HepG2 (cell line): ENCODE measurements at regions not wholly inside any gene's neighbourhood (a gene's known extent, or its start where the extent isn't known, plus 50 kb on each side); places are given as distances from the start of the nearest gene placed in this dataset.

Source experiments
- ATAC-seq: fragments of 200-7000 bp; cut with Tn5 transposase; 3 replicates; pipeline ENCODE4 v1.9.1; 2020; ENCODE audit warnings: mild to moderate bottlenecking, moderate library complexity
- BruUV-seq: library from RNA; stranded (reverse); fragments of 400-500 nt; replicated peaks from 2 replicates; lab custom pipeline; 2021; lab: Mats Ljungman, UMichigan
- CTCF ChIA-PET: fragments of 300-600 bp; formaldehyde crosslinking; extraction: SDS; loops from one replicate; lab custom pipeline; 2021; ENCODE audit warnings: low total read pairs, inconsistent platforms, low intra/inter-chr PET ratio; lab: Yijun Ruan, JAX
- POLR2A ChIA-PET: fragments of 350-600 bp; sonication (Branson Sonifier 250); formaldehyde crosslinking; loops from one replicate; lab custom pipeline; 2020; ENCODE audit warnings: antibody characterized with exemption, inconsistent platforms; lab: Yijun Ruan, JAX
- DNase-seq: peaks from one replicate; pipeline ENCODE4 v3.0.0-alpha.2; 2015; ENCODE audit warnings: low spot score
- FAIRE-seq: peaks from 3 replicates; lab custom pipeline; 2011; peaks lifted over from hg19 to GRCh38; lab: Jason Lieb, UNC
- H2AFZ ChIP-seq: one replicate; pipeline ENCODE4 v1.6.1; 2011; ENCODE audit warnings: low read length, inconsistent platforms
- H3K27ac ChIP-seq: fragments of 300-600 bp; 3 replicates; pipeline ENCODE4 v1.8.0; 2011; ENCODE audit warnings: mixed run types, mild to moderate bottlenecking, mixed read lengths, low read length, inconsistent platforms; ENCODE audit not compliant: insufficient read depth; ENCODE audit errors: extremely low read length
- H3K27me3 ChIP-seq, 2 experiments: fragments of 200-600 bp in 1 of 2; 2 replicates in 1 of 2; 3 replicates in 1 of 2; pipeline versions ENCODE4 v1.6.0 to v1.8.0; 2011; ENCODE audit warnings: low read length in 2 of 2, mild to moderate bottlenecking in 2 of 2, moderate library complexity in 2 of 2, inconsistent platforms in 1 of 2; ENCODE audit not compliant: insufficient read depth in 2 of 2, control insufficient read depth in 1 of 2
- H3K36me3 ChIP-seq, 2 experiments: fragments of 200-600 bp in 1 of 2; replicated peaks in 1 of 2; 2 replicates in 1 of 2; 3 replicates in 1 of 2; pipeline versions ENCODE4 v1.5.1 to v1.8.0; 2011; ENCODE audit warnings: low read length in 2 of 2, inconsistent platforms in 1 of 2; ENCODE audit not compliant: insufficient read depth in 2 of 2, control insufficient read depth in 1 of 2
- H3K4me1 ChIP-seq: 2 replicates; pipeline ENCODE4 v1.5.1; 2012; ENCODE audit warnings: low read length, inconsistent platforms; ENCODE audit not compliant: insufficient read depth
- H3K4me2 ChIP-seq: 2 replicates; pipeline ENCODE4 v1.6.0; 2011; ENCODE audit warnings: low read depth, low read length, inconsistent platforms
- H3K4me3 ChIP-seq, 3 experiments: fragments of 200-600 bp in 1 of 3; sonication (generic), shearing (Covaris generic) in 1 of 3; replicated peaks in 1 of 3; 2 replicates each; pipeline ENCODE4 v1.5.1; 2011 to 2016; ENCODE audit warnings: low read length in 3 of 3, inconsistent platforms in 2 of 3, low read depth in 2 of 3, mild to moderate bottlenecking in 2 of 3, control low read depth in 1 of 3, mixed read lengths in 1 of 3; ENCODE audit not compliant: insufficient read depth in 1 of 3
- H3K79me2 ChIP-seq: one replicate; pipeline ENCODE4 v1.6.1; 2011; ENCODE audit warnings: low read length, inconsistent platforms; ENCODE audit not compliant: insufficient read depth
- H3K9ac ChIP-seq: 2 replicates; pipeline ENCODE4 v1.6.0; 2011; ENCODE audit warnings: mild to moderate bottlenecking, low read depth, low read length, inconsistent platforms; ENCODE audit not compliant: insufficient read depth
- H3K9me3 ChIP-seq: 2 replicates; pipeline ENCODE4 v1.5.1; 2012; ENCODE audit warnings: mild to moderate bottlenecking, low read length
- H4K20me1 ChIP-seq: 2 replicates; pipeline ENCODE4 v1.6.0; 2011; ENCODE audit warnings: inconsistent platforms, mild to moderate bottlenecking, low read length, moderate library complexity; ENCODE audit not compliant: insufficient read depth
- EHMT2 ChIP-seq: fragments of 200-600 bp; sonication (generic); IDR thresholded peaks from 2 replicates; pipeline ENCODE4 v1.7.0; 2017; ENCODE audit warnings: antibody characterized with exemption, low read depth, low read length, borderline replicate concordance
- MAFF ChIP-seq: IDR thresholded peaks from 2 replicates; pipeline ENCODE4 v1.6.1; 2011; ENCODE audit warnings: low read depth, low read length, improper control_type of control experiment
- MAFK ChIP-seq, 2 experiments: IDR thresholded peaks in 1 of 2; conservative IDR thresholded peaks in 1 of 2; 2 replicates each; pipeline ENCODE4 v1.6.1; 2011; ENCODE audit warnings: improper control_type of control experiment in 2 of 2, low read length in 2 of 2
- PRDM10 ChIP-seq: sonication (generic); formaldehyde crosslinking; IDR thresholded peaks from 2 replicates; pipeline ENCODE4 v1.4.0; 2020; ENCODE audit warnings: low read depth, missing genetic modification reagents
- in situ Hi-C: cut with HindIII; loops from 2 replicates; pipeline ENCODE4 v1.10.0; 2017; ENCODE audit warnings: low pct_unique_long_range_greater_than_20kb; ENCODE audit not compliant: extremely low pct_ligation_motif_present
- intact Hi-C: fragments of 100-400 bp; cut with micrococcal nuclease; formaldehyde crosslinking; loops from one replicate; pipeline ENCODE4 v1.10.0; 2022; ENCODE audit not compliant: unreplicated experiment

GRCh38 chr3:59698091-59698490 lies 648.3 kb upstream of the CFAP20DC start (continued):
- no peak for TF ChIP-seq PRDM10

GRCh38 chr3:59696783-59697182 lies 647.0 kb upstream of the CFAP20DC start:
- ChIA-PET POLR2A (no interaction called here), CTCF (no interaction called here)
- in situ Hi-C loops, result no loop called here
- no peak for FAIRE-seq
- Histone ChIP-seq H3K9me3 (no peaks in the 10 kb centered on the region), H3K27me3 (no peaks in the 10 kb centered on the region), H3K27ac (no peak overlapping the region), H3K36me3 (no peaks in the 10 kb centered on the region), H3K4me3 (no peak overlapping the region), H3K9ac (no peak overlapping the region), H3K4me2 (no peak overlapping the region), H2AFZ (no peak overlapping the region), H3K79me2 (no peaks in the 10 kb centered on the region), H4K20me1 (no peaks in the 10 kb centered on the region), H3K4me1 (no peaks in the 10 kb centered on the region)
- BruUV-seq, result no TSS peak
- intact Hi-C loops, result no loop called here
- TF ChIP-seq MAFK (conservative IDR thresholded peaks at IDR 0.05 in 1 of 2, IDR thresholded peaks at IDR 0.05 in 1 of 2; ENCODE audit: low read length in 2 of 2), result peak; percentile 74 to 85
- peak; percentile 75 for TF ChIP-seq MAFF
- no peak for TF ChIP-seq EHMT2
- no peak for DNase-seq
- ATAC-seq, result no peak
